WTC11 (cell line): ENCODE measurements at regions not wholly inside any gene's neighbourhood (a gene's known extent, or its start where the extent isn't known, plus 50 kb on each side); places are given as distances from the start of the nearest gene placed in this dataset.

ENCODE experiments used
- CBFB ChIP-seq: sonication (generic); formaldehyde crosslinking; IDR thresholded peaks from 2 replicates; pipeline ENCODE4 v1.8.1; 2022; ENCODE audit warnings: mild to moderate bottlenecking, low read depth, missing genetic modification reagents
- CREB1 ChIP-seq: sonication (generic); formaldehyde crosslinking; IDR thresholded peaks from 2 replicates; pipeline ENCODE4 v1.8.0; 2023; ENCODE audit warnings: mild to moderate bottlenecking, missing genetic modification reagents
- FOXP1 ChIP-seq: sonication (generic); formaldehyde crosslinking; IDR thresholded peaks from 2 replicates; pipeline ENCODE4 v1.8.0; 2022; ENCODE audit warnings: missing genetic modification reagents, mild to moderate bottlenecking, moderate library complexity, borderline replicate concordance
- JAZF1 ChIP-seq: fragments of 250-450 bp; sonication (Bioruptor Pico); IDR thresholded peaks from 2 replicates; pipeline ENCODE4 v1.9.0; 2021; ENCODE audit warnings: moderate library complexity, mild to moderate bottlenecking, inconsistent platforms
- TF ChIP-seq, protein P1 (sequence below): fragments of 200-600 bp; IDR thresholded peaks from 2 replicates; pipeline ENCODE4 v1.8.0; 2022; ENCODE audit warnings: antibody characterized with exemption

DNA sequence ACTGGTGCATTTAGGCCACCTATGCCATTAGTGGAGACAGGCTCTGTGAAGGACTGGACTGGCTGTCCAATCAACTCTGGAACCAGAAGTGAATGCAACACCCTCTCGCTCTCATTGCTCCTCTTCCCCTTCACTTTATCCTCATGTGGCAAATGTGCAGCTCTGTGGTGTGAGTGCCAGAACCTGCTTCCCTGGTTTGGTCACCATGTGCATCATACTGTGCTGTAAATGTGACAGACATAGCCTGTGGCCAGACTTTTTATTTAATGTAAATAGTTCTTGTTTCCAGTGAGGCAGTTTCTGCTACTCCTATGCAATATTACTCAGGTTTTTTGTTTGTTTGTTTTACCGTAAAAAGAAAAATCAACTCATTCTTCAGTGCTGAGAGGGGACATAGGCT lies 73.0 kb upstream of the PPP1R9A start:
- TF ChIP-seq CBFB (CRISPR knock-in tag) = no peak
- TF ChIP-seq, protein P1, sequence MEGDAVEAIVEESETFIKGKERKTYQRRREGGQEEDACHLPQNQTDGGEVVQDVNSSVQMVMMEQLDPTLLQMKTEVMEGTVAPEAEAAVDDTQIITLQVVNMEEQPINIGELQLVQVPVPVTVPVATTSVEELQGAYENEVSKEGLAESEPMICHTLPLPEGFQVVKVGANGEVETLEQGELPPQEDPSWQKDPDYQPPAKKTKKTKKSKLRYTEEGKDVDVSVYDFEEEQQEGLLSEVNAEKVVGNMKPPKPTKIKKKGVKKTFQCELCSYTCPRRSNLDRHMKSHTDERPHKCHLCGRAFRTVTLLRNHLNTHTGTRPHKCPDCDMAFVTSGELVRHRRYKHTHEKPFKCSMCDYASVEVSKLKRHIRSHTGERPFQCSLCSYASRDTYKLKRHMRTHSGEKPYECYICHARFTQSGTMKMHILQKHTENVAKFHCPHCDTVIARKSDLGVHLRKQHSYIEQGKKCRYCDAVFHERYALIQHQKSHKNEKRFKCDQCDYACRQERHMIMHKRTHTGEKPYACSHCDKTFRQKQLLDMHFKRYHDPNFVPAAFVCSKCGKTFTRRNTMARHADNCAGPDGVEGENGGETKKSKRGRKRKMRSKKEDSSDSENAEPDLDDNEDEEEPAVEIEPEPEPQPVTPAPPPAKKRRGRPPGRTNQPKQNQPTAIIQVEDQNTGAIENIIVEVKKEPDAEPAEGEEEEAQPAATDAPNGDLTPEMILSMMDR = no peak
- no peak for TF ChIP-seq FOXP1 (CRISPR knock-in tag)
- no peak for TF ChIP-seq CREB1 (CRISPR knock-in tag)
- no peak for TF ChIP-seq JAZF1 (CRISPR knock-in tag)
